HG02970 (cell line): ENCODE measurements at regions not wholly inside any gene's neighbourhood (a gene's known extent, or its start where the extent isn't known, plus 50 kb on each side); places are given as distances from the start of the nearest gene placed in this dataset.
"Not testable (repeated sequence)": the region's sequence is repeated elsewhere in the genome, so short reads cannot be mapped to it uniquely, and the experiment has no call there.

Experiments
- ATAC-seq: cut with Tn5 transposase; IDR thresholded peaks from one replicate; pipeline ENCODE4 v1.9.1; 2021; ENCODE audit warnings: mild to moderate bottlenecking, moderate library complexity, moderate number of reproducible peaks; ENCODE audit not compliant: unreplicated experiment, low FRiP score

GRCh38 chr11:70547821-70548670 lies 149.7 kb downstream of the CTTN start:
- ATAC-seq: no peak

- ATAC-seq: no peak
These were observed 150.6 kb downstream of the CTTN start for GRCh38 chr11:70548976-70549375.

DNA sequence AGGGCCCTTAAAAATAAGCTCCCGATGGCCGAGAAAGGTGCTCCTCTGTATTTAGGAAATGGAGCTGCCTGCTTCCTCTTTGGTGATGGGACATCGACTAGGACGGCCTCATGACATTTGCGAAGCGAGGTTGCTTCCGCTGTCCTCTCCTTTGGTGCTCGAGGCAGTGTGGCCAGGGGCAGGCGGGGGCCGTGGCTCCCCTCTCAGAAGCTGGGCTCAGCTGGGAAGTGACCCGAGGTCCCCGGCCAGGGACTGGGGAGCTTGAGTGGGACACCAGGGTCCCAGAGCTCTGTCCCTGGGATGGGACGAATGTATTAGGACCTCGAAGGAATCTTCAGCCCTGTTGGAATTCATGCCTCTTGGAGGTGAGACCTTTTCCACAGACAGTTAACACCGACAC lies 151.1 kb downstream of the CTTN start:
- ATAC-seq: no peak

DNA sequence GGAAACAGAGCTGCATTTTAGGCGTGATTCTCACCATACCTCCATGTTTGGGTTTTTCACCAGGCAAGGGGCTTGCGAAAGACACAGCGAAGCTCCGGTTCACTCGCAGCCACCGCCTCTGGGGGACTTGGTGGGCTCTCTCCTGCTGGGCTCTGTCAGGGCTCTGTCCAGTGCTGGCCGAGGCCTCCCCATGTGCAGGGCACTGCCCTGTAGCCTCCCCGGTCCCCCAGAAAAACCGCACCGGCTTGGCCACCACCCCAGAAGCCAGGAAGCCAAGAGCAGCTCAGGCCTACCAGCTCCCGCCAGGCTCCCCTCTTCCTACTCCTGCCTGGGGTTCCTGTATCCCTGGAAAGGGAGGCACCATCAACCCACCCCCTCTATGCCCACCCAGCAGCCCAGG lies 151.5 kb downstream of the CTTN start:
- ATAC-seq: no peak

DNA sequence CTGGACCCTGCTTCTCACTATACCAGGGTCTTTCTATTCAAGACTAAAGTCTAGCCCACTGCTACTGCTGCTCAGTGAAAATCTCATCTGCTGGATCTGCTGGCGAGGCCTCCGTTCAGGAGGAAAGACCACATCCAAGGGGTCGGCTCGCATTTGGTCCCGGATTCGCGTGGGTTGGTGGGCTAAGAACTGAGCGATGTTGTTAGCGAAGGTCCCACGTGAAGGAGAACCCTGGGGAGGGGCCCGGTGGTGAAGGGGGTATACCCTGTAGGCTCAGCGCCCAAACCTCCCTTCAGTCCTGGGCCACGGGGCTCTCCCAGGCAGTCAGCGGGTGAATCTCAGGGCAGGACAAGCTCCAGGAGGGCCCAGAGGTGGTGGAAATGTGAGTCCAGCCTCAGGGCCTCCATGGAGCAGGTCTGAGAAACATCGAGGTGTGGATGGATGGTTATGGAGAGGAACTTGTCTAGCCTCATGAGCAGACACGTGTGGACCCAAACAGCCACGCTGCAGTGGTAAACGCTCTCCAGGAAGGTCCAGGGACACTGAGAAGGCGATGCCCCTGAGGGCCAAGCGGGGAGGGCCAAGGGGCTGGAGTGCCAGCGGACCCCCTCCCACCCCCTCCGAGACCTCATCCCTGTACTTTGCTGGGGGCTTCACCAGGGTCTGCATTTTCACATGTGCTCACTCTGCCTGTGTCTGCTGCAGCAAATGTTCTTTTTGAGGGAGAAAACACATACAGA lies 152.3 kb downstream of the CTTN start:
- ATAC-seq: no peak

DNA sequence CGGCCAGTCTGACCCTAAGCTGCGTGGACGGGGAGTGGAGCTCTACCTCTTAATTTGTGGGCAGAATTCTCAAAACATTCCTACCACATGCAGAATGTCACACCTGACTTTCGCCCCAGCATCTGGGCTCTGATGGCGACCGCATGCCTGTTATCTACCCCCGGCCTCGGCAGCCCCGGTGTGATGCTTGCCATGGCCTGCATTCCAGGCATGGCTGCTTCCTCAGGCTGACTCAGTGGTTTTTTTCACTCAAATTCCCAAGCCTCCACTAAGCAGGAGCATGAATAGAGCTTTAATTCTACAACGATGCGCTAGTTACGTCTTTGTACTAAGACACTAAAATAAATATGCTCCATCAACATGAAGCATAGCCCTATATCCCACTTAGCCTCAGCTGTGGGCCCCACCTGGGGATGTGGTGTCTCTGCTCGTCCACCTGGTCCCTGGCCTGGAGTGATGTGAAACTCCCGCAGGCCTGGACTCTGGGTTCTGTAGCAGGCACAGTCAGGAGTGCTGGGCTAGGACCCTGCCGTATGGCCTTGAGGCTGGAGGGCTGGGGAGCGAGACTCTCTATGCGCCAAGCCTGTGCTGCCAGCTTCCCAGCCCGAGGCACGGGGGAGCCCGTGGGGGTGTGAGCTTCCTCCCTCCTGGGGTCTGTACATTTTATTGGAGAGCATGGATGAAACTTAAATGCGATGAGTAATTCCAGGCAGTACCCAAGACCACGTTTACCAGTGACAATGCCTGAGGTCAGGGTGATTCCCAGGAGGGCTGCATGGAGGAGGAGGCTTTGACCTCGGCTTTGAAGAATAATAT lies 153.2 kb downstream of the CTTN start:
- ATAC-seq: no peak

GRCh38 chr11:70552167-70553150 lies 154.1 kb downstream of the CTTN start:
- ATAC-seq: no peak

GRCh38 chr11:70555078-70555477 lies 156.7 kb downstream of the CTTN start:
- ATAC-seq: no peak

- ATAC-seq: no peak
These were observed 158.8 kb downstream of the CTTN start for GRCh38 chr11:70556884-70557741.

GRCh38 chr11:70557742-70558485 lies 159.6 kb downstream of the CTTN start:
- ATAC-seq: no peak

GRCh38 chr11:70558681-70559080 lies 160.4 kb downstream of the CTTN start:
- ATAC-seq: no peak

GRCh38 chr11:70559516-70559915 lies 161.2 kb downstream of the CTTN start:
- no peak for ATAC-seq

DNA sequence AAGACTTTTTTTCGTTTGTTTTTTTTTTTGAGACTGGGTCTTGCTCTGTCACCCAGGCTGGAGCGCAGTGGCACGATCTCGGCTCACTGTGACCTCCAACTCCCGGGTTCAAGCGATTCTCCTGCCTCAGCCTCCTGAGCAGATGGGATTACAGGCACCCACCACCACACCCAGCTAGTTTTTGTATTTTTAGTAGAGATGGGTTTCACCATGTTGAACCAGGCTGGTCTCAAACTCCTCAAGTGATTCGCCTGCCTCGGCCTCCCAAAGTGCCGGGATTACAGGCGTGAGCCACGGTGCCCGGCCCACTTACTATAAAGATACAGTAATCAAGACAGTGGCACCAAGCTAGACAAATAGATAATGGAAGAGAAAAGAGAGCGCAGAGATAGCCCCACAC lies 162.3 kb downstream of the CTTN start:
- ATAC-seq: not testable (repeated sequence)

- no peak for ATAC-seq
These were observed 168.6 kb downstream of the CTTN start for GRCh38 chr11:70566768-70567530.

DNA sequence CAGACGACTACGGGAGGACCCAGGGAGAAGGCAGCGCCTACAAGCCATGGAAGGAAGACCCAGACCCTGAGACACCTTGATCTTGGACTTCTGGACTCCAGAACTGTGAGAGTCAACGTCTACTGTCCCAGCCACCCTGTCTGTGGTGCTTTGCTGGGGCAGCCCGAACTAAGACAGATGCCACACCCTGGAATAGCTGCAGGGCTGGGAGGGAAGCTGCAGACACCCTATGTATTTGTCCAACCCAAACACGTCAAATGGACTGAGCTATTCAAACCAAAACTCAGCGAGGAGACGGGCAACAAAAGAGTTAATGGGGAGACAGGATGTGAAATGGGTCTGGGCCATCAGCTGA lies 169.3 kb downstream of the CTTN start:
- no peak for ATAC-seq

DNA sequence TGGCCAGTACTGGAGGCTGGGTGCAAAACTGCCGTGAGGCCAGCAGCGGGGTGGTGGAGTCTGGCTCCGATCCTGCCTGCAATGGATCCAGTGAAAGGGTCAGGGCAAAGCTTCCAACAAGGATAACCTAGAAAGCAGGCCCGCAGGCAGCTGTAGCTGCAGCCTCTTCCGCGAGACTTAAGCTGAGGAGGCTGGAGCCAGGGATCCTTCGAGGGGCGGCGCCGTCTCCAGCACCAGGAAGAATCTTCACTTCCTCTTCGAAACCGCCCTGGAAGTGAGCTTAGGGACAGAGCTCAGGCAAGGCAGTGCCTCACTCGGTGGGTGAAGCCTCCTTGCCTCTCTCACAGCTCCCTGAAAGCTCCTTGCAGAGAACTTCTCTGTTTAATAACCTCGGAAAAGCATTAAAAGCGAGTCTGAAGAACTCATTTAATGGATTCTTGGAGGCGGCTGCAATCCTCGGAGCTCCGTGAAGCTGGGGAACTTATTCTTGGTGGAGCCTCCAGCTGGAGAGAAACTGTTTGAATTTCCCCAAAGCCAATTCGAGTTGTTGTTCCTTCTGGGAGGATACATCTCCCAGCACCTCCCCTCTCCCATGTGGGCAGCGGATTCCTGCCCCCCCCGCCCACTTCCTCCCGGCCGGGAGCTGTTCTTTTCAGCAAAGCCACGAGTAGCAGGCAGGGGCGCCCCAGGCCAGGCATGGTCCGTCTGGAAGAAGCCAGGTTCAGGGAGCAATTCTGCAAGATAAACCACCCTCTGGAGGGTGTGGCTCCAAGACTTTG lies 169.9 kb downstream of the CTTN start:
- no peak for ATAC-seq
